MM.1S (cell line): ENCODE measurements at regions not wholly inside any gene's neighbourhood (a gene's known extent, or its start where the extent isn't known, plus 50 kb on each side); places are given as distances from the start of the nearest gene placed in this dataset.

Experiments used
- EZH2 ChIP-seq: fragments of 300-600 bp; sonication (generic); optimal IDR thresholded peaks from 2 replicates; pipeline ENCODE3; 2017; ENCODE audit warnings: low read depth, mild to moderate bottlenecking, antibody characterized with exemption, low read length, mixed read lengths
- TF ChIP-seq, protein P1 (sequence below): fragments of 300-600 bp; sonication (generic); IDR thresholded peaks from 2 replicates; pipeline ENCODE4 v1.5.1; 2016; ENCODE audit warnings: antibody characterized with exemption, low read length, mixed read lengths

DNA sequence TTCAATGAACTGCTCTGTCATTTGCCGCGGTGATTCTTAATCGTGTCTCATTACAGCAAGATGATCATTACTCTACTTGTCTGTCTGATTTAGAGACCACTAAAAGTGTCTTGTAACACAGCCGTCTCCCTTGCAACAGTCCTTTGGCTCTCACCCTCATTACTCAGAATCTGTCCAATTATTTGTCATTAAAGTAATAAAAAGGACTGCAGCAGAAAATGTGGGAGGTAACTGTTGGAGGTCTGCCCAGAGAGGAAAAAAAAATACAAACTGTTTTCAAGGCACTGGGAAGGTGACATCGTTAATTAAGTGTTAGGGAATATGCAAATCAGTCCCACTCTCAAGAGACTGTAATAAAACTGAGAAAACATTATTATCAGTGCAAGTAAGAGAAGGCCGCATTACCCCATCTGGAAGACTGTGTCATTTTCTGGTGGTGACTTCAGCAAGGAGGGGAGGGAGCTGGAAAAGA lies 281.0 kb downstream of the RASEF start:
- TF ChIP-seq, protein P1, sequence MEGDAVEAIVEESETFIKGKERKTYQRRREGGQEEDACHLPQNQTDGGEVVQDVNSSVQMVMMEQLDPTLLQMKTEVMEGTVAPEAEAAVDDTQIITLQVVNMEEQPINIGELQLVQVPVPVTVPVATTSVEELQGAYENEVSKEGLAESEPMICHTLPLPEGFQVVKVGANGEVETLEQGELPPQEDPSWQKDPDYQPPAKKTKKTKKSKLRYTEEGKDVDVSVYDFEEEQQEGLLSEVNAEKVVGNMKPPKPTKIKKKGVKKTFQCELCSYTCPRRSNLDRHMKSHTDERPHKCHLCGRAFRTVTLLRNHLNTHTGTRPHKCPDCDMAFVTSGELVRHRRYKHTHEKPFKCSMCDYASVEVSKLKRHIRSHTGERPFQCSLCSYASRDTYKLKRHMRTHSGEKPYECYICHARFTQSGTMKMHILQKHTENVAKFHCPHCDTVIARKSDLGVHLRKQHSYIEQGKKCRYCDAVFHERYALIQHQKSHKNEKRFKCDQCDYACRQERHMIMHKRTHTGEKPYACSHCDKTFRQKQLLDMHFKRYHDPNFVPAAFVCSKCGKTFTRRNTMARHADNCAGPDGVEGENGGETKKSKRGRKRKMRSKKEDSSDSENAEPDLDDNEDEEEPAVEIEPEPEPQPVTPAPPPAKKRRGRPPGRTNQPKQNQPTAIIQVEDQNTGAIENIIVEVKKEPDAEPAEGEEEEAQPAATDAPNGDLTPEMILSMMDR = no peak
- TF ChIP-seq EZH2 = no peak
